Fibroblast of villous mesenchyme (primary cell): ENCODE measurements at regions not wholly inside any gene's neighbourhood (a gene's known extent, or its start where the extent isn't known, plus 50 kb on each side); places are given as distances from the start of the nearest gene placed in this dataset.

Source experiments
- DNase-seq: peaks from one replicate; pipeline ENCODE4 v3.0.0-alpha.2; 2010; ENCODE audit warnings: low read depth
- H3K4me3 ChIP-seq: 2 replicates; pipeline ENCODE4 v1.5.1; 2011; ENCODE audit warnings: low read depth, mild to moderate bottlenecking, low read length
- TF ChIP-seq, protein P1 (sequence below): IDR thresholded peaks from 2 replicates; pipeline ENCODE4 v1.5.1; 2012; ENCODE audit warnings: low read depth, mild to moderate bottlenecking, low read length; ENCODE audit not compliant: insufficient read depth

GRCh38 chrX:97790850-97791249, 907.1 kb downstream of the RPA4 start:
- TF ChIP-seq, protein P1, sequence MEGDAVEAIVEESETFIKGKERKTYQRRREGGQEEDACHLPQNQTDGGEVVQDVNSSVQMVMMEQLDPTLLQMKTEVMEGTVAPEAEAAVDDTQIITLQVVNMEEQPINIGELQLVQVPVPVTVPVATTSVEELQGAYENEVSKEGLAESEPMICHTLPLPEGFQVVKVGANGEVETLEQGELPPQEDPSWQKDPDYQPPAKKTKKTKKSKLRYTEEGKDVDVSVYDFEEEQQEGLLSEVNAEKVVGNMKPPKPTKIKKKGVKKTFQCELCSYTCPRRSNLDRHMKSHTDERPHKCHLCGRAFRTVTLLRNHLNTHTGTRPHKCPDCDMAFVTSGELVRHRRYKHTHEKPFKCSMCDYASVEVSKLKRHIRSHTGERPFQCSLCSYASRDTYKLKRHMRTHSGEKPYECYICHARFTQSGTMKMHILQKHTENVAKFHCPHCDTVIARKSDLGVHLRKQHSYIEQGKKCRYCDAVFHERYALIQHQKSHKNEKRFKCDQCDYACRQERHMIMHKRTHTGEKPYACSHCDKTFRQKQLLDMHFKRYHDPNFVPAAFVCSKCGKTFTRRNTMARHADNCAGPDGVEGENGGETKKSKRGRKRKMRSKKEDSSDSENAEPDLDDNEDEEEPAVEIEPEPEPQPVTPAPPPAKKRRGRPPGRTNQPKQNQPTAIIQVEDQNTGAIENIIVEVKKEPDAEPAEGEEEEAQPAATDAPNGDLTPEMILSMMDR, result no peak
- H3K4me3 ChIP-seq, result no peak overlapping the region
- DNase-seq, result no peak

DNA sequence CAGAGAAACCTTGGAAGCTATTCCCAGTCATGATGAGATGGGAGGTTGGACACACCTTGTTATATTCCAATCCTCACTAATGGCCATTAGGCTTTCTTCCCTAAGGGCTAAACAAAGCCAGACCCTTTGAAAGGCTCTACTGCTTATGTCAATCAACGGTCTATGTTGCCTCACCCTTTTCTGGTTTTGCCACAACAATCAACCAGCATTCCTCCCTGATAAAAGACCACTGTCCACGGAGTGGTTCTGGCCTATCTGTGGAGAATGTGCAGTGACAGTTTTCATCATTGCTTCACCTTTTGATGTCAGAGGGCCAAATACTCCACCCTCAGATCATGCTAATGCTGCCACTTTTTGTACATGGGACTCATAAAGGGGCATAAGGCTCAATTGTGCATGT, 913.4 kb downstream of the RPA4 start:
- TF ChIP-seq, protein P1, result no peak
- DNase-seq, result no peak
- H3K4me3 ChIP-seq, result no peak overlapping the region

GRCh38 chrX:97806238-97806637, 922.5 kb downstream of the RPA4 start:
- TF ChIP-seq, protein P1, result no peak
- DNase-seq, result no peak

DNA sequence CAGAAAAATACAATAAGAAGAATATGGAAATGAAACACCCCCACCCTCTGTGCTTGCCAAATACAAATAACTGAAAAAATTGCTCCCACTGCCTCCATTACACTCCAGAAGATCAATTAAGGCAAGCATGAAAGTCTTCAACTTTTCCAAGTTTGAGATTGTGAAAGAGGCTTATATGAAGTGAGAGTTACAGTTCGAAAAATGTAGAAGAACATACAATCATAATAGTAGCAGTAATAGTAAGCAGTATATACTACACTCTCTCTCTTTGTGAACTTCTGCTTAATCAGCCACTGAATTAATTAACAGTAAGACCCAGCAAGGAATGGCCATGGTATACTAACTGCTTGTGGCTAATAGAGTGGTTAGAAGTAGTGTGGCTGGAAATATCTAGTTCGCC, 923.2 kb downstream of the RPA4 start:
- TF ChIP-seq, protein P1, result no peak
- no peak overlapping the region for H3K4me3 ChIP-seq
- DNase-seq, result no peak

More at GRCh38 chrX:97806238-97806637, 922.5 kb downstream of the RPA4 start:
- no peak overlapping the region for H3K4me3 ChIP-seq

DNA sequence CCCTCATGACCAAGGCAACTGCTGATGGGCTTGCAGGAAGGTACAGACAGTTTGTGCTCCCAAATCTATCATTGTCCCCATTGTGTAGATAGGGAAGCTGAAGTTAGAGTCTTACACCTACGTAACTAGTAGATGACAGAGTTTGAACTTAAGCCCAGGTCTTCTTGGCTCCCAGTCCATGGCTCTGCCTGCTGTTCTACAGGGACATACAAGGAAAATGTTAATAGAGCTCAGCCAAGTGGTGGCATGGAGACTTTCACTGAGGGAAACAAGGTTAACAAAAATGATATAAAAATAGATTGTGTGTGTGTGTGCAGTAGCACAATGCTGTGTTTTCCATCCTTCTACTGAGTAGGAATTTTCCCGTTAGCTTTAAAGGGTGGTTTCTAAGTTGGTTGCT, 936.5 kb downstream of the RPA4 start:
- TF ChIP-seq, protein P1, result no peak
- H3K4me3 ChIP-seq, result no peak overlapping the region
- no peak for DNase-seq

GRCh38 chrX:97828471-97828870, 944.8 kb downstream of the RPA4 start:
- no peak overlapping the region for H3K4me3 ChIP-seq
- no peak for DNase-seq
- TF ChIP-seq, protein P1, result no peak

GRCh38 chrX:97835969-97836368, 952.3 kb downstream of the RPA4 start:
- DNase-seq, result no peak
- TF ChIP-seq, protein P1, result no peak
- no peak overlapping the region for H3K4me3 ChIP-seq
